ENCODE measurements at regions not wholly inside any gene's neighbourhood (a gene's known extent, or its start where the extent isn't known, plus 50 kb on each side); places are given as distances from the start of the nearest gene placed in this dataset.

DNA sequence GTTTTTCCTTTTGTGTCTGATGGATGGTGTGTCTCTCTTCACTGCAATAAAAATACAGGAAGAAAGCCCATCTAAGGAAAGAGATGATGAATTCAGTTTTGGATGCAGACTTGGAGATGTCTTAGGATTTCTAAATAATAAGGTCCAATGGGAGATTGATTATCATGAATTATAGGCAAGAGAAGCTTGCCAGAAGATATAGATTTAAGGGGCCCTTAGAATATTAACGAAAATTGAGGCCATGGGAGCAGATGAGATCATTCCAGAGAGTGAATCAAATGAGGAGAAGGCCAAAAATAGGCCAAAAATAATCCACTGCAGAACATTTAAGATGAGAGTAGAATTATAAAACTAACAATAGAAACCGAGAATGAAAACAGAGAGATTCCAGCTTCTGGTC, 63.1 kb downstream of the KCNJ2 start:
- TF ChIP-seq POLR2A (IDR thresholded peaks at IDR 0.05; ENCODE audit: low read depth, low read length) (no peak), CTCF (conservative IDR thresholded peaks at IDR 0.05; ENCODE audit: low read depth, low read length) (no peak), MAZ (IDR thresholded peaks at IDR 0.05; ENCODE audit: borderline replicate concordance, low read depth, low read length) (no peak), FOS (IDR thresholded peaks at IDR 0.05; ENCODE audit: low read depth, low read length) (no peak), RAD21 (IDR thresholded peaks at IDR 0.05; ENCODE audit: low read length) (no peak), CEBPB (IDR thresholded peaks at IDR 0.05; ENCODE audit: low read depth, low read length) (no peak), BHLHE40 (IDR thresholded peaks at IDR 0.05; ENCODE audit: low read depth, low read length) (no peak), RFX5 (IDR thresholded peaks at IDR 0.05; ENCODE audit: low read depth, low read length) (no peak)

Measured in IMR-90 (cell line).